GM18868 (cell line): ENCODE measurements at regions not wholly inside any gene's neighbourhood (a gene's known extent, or its start where the extent isn't known, plus 50 kb on each side); places are given as distances from the start of the nearest gene placed in this dataset.
"Not testable (repeated sequence)": the region's sequence is repeated elsewhere in the genome, so short reads cannot be mapped to it uniquely, and the experiment has no call there.

Experiments used
- ATAC-seq: cut with Tn5 transposase; IDR thresholded peaks from one replicate; pipeline ENCODE4 v1.9.1; 2021; ENCODE audit warnings: mild to moderate bottlenecking, moderate library complexity; ENCODE audit not compliant: unreplicated experiment

- no peak for ATAC-seq
Measured at GRCh38 chr6:119838043-119838442, 488.5 kb upstream of the MAN1A1 start.

GRCh38 chr6:119834418-119834817, 484.9 kb upstream of the MAN1A1 start:
- no peak for ATAC-seq

GRCh38 chr6:119832411-119832810, 482.9 kb upstream of the MAN1A1 start:
- no peak for ATAC-seq

- ATAC-seq: no peak
Measured at GRCh38 chr6:119830494-119831295, 481.1 kb upstream of the MAN1A1 start.

GRCh38 chr6:119830069-119830468, 480.5 kb upstream of the MAN1A1 start:
- ATAC-seq: no peak

GRCh38 chr6:119829499-119829898, 479.9 kb upstream of the MAN1A1 start:
- ATAC-seq: not testable (repeated sequence)

GRCh38 chr6:119829006-119829405, 479.4 kb upstream of the MAN1A1 start:
- no peak for ATAC-seq

GRCh38 chr6:119821380-119821779, 471.8 kb upstream of the MAN1A1 start:
- ATAC-seq: no peak

- no peak for ATAC-seq
Measured at GRCh38 chr6:119818876-119819275, 469.3 kb upstream of the MAN1A1 start.

GRCh38 chr6:119814609-119815400, 465.2 kb upstream of the MAN1A1 start:
- no peak for ATAC-seq

GRCh38 chr6:119802464-119802863, 452.9 kb upstream of the MAN1A1 start:
- ATAC-seq: no peak

- ATAC-seq: no peak
Measured at GRCh38 chr6:119801056-119801455, 451.5 kb upstream of the MAN1A1 start.

- no peak for ATAC-seq
Measured at GRCh38 chr6:119800526-119800925, 451.0 kb upstream of the MAN1A1 start.

- ATAC-seq: no peak
Measured at GRCh38 chr6:119799596-119800509, 450.3 kb upstream of the MAN1A1 start.

- ATAC-seq: no peak
Measured at GRCh38 chr6:119791736-119792135, 442.2 kb upstream of the MAN1A1 start.

GRCh38 chr6:119781365-119781764, 431.8 kb upstream of the MAN1A1 start:
- ATAC-seq: no peak

- ATAC-seq: no peak
Measured at GRCh38 chr6:119768201-119768600, 418.6 kb upstream of the MAN1A1 start.

GRCh38 chr6:119764927-119765681, 415.5 kb upstream of the MAN1A1 start:
- no peak for ATAC-seq

GRCh38 chr6:119760046-119760445, 410.5 kb upstream of the MAN1A1 start:
- ATAC-seq: no peak

- ATAC-seq: no peak
Measured at GRCh38 chr6:119758385-119758784, 408.8 kb upstream of the MAN1A1 start.
